Hepatocyte (in vitro differentiated cells): ENCODE measurements at regions not wholly inside any gene's neighbourhood (a gene's known extent, or its start where the extent isn't known, plus 50 kb on each side); places are given as distances from the start of the nearest gene placed in this dataset.

Experiments
- DNase-seq: peaks from one replicate; pipeline ENCODE4 v3.0.0-alpha.2; 2016; ENCODE audit warnings: low spot score
- H2AFZ ChIP-seq: fragments of 200-600 bp; sonication (generic); 2 replicates; pipeline ENCODE4 v1.6.0; 2016; ENCODE audit warnings: antibody characterized with exemption, mild to moderate bottlenecking
- H3K27ac ChIP-seq: fragments of 200-600 bp; sonication (generic); 2 replicates; pipeline ENCODE4 v1.5.1; 2016; ENCODE audit warnings: mild to moderate bottlenecking
- H3K27me3 ChIP-seq: fragments of 200-600 bp; sonication (generic); 2 replicates; pipeline ENCODE4 v1.6.1; 2016
- H3K36me3 ChIP-seq: fragments of 200-600 bp; sonication (generic); replicated peaks from 2 replicates; pipeline ENCODE4 v1.5.1; 2016; ENCODE audit warnings: low read depth; ENCODE audit not compliant: insufficient read depth
- H3K4me1 ChIP-seq: fragments of 200-600 bp; sonication (generic); 2 replicates; pipeline ENCODE4 v1.5.1; 2016; ENCODE audit warnings: mild to moderate bottlenecking, moderate library complexity; ENCODE audit not compliant: insufficient read depth
- H3K4me2 ChIP-seq: fragments of 200-600 bp; sonication (generic); 2 replicates; pipeline ENCODE4 v1.6.0; 2016
- H3K4me3 ChIP-seq: fragments of 200-600 bp; sonication (generic); 2 replicates; pipeline ENCODE4 v1.5.1; 2016; ENCODE audit warnings: mild to moderate bottlenecking
- H3K79me2 ChIP-seq: fragments of 200-600 bp; sonication (generic); 2 replicates; pipeline ENCODE4 v1.6.0; 2017; ENCODE audit warnings: mild to moderate bottlenecking
- H3K9me2 ChIP-seq: fragments of 200-600 bp; sonication (generic); replicated peaks from 2 replicates; pipeline ENCODE4 v1.6.0; 2017; ENCODE audit warnings: mild to moderate bottlenecking; ENCODE audit not compliant: insufficient read depth
- H3K9me3 ChIP-seq: fragments of 200-600 bp; sonication (generic); 2 replicates; pipeline ENCODE4 v1.5.1; 2016; ENCODE audit warnings: low read depth, mild to moderate bottlenecking
- H4K20me1 ChIP-seq: fragments of 200-600 bp; sonication (generic); 2 replicates; pipeline ENCODE4 v1.6.0; 2016; ENCODE audit warnings: mild to moderate bottlenecking; ENCODE audit not compliant: insufficient read depth, poor library complexity, severe bottlenecking
- CTCF ChIP-seq: fragments of 200-600 bp; sonication (generic); IDR thresholded peaks from 2 replicates; pipeline ENCODE4 v1.5.1; 2016; ENCODE audit warnings: antibody characterized with exemption, mild to moderate bottlenecking; ENCODE audit not compliant: poor library complexity
- EZH2 ChIP-seq: fragments of 200-600 bp; sonication (generic); IDR thresholded peaks from 2 replicates; pipeline ENCODE4 v1.6.1; 2016; ENCODE audit warnings: antibody characterized with exemption, mild to moderate bottlenecking, borderline replicate concordance
- EZH2phosphoT487 ChIP-seq: fragments of 200-600 bp; sonication (generic); IDR thresholded peaks from one replicate; pipeline ENCODE4 v1.6.1; 2018; ENCODE audit warnings: antibody characterized with exemption, mild to moderate bottlenecking, low read depth, moderate library complexity; ENCODE audit not compliant: unreplicated experiment, severe bottlenecking
- WGBS: methylation state at CpG from one replicate; pipeline ENCODE4 v1.1.6; 2016; ENCODE audit warnings: low lambda C conversion rate; ENCODE audit errors: missing lambda C conversion rate; 5-methylcytosine and 5-hydroxymethylcytosine counted together

GRCh38 chr6:11439017-11439420 lies 98.5 kb upstream of the TMEM170B start:
- H3K36me3 ChIP-seq: no peaks in the 10 kb centered on the region
- H3K27me3 ChIP-seq: no peaks in the 10 kb centered on the region
- DNase-seq: no peak
- no peak overlapping the region for H2AFZ ChIP-seq
- no peaks in the 10 kb centered on the region for H4K20me1 ChIP-seq
- H3K27ac ChIP-seq: no peak overlapping the region
- no peak overlapping the region for H3K4me3 ChIP-seq
- TF ChIP-seq CTCF (no peak), EZH2phosphoT487 (no peak), EZH2 (no peak)
- H3K4me2 ChIP-seq: no peak overlapping the region
- WGBS: 83% methylated on average over 2 of the region's 2 CpGs
- peaks cover 10% of the 10 kb centered on the region for H3K4me1 ChIP-seq
- no peaks in the 10 kb centered on the region for H3K79me2 ChIP-seq
- no peaks in the 10 kb centered on the region for H3K9me2 ChIP-seq
- H3K9me3 ChIP-seq: no peaks in the 10 kb centered on the region

- WGBS: 89% methylated on average over 6 of the region's 6 CpGs
- peaks cover 20% of the 10 kb centered on the region for H3K4me1 ChIP-seq
- TF ChIP-seq CTCF (no peak), EZH2phosphoT487 (no peak)
- H2AFZ ChIP-seq: no peak overlapping the region
- no peak overlapping the region for H3K4me3 ChIP-seq
- H3K27ac ChIP-seq: no peak overlapping the region
- DNase-seq: no peak
- H3K79me2 ChIP-seq: no peaks in the 10 kb centered on the region
- H3K4me2 ChIP-seq: no peak overlapping the region
- no peaks in the 10 kb centered on the region for H3K36me3 ChIP-seq
- no peaks in the 10 kb centered on the region for H3K9me2 ChIP-seq
- H4K20me1 ChIP-seq: no peaks in the 10 kb centered on the region
- no peaks in the 10 kb centered on the region for H3K27me3 ChIP-seq
- no peaks in the 10 kb centered on the region for H3K9me3 ChIP-seq
Measured at GRCh38 chr6:11437824-11438459, 99.6 kb upstream of the TMEM170B start.

- Histone ChIP-seq H3K4me3 (no peak overlapping the region), H3K9me2 (no peaks in the 10 kb centered on the region), H3K4me2 (no peak overlapping the region), H3K36me3 (no peaks in the 10 kb centered on the region), H4K20me1 (no peaks in the 10 kb centered on the region), H3K9me3 (no peaks in the 10 kb centered on the region), H2AFZ (no peak overlapping the region), H3K27ac (no peak overlapping the region), H3K27me3 (no peaks in the 10 kb centered on the region), H3K79me2 (no peaks in the 10 kb centered on the region), H3K4me1 (peaks cover 21% of the 10 kb centered on the region)
- TF ChIP-seq CTCF (no peak), EZH2 (no peak)
- WGBS: 92% methylated on average over 6 of the region's 6 CpGs
- no peak for DNase-seq
Measured at GRCh38 chr6:11436508-11437096, 100.9 kb upstream of the TMEM170B start.
